ENCODE measurements at regions not wholly inside any gene's neighbourhood (a gene's known extent, or its start where the extent isn't known, plus 50 kb on each side); places are given as distances from the start of the nearest gene placed in this dataset.

DNA sequence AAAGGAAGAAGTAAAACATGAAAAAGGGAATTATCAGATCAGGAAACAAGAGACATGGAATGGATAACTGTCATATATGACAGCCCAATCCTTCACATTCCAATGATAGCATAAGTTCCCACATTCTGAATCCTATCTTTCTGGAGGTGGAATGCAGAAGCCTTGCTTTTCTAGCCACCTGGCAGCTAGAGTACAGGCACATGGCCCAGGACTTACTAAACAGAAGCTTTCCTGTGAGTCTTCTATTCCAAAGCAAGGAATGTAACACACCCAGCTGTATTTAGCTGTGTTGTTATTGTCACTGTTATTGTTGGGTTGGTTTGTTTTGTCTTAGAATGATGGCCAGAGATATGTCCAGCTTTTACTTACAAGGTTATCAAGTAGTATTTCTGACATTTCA is 780.5 kb upstream of the ZNF608 start:
- TF ChIP-seq, protein P1, sequence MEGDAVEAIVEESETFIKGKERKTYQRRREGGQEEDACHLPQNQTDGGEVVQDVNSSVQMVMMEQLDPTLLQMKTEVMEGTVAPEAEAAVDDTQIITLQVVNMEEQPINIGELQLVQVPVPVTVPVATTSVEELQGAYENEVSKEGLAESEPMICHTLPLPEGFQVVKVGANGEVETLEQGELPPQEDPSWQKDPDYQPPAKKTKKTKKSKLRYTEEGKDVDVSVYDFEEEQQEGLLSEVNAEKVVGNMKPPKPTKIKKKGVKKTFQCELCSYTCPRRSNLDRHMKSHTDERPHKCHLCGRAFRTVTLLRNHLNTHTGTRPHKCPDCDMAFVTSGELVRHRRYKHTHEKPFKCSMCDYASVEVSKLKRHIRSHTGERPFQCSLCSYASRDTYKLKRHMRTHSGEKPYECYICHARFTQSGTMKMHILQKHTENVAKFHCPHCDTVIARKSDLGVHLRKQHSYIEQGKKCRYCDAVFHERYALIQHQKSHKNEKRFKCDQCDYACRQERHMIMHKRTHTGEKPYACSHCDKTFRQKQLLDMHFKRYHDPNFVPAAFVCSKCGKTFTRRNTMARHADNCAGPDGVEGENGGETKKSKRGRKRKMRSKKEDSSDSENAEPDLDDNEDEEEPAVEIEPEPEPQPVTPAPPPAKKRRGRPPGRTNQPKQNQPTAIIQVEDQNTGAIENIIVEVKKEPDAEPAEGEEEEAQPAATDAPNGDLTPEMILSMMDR (IDR thresholded peaks at IDR 0.05; ENCODE audit: unreplicated experiment): no peak
- no peaks in the 10 kb centered on the region for H3K36me3 Mint-ChIP-seq (ENCODE audit: insufficient read depth)
- no peaks in the 10 kb centered on the region for H3K9me3 Mint-ChIP-seq (ENCODE audit: low read depth)
- no peak overlapping the region for H3K27ac Mint-ChIP-seq
- H3K4me3 Mint-ChIP-seq (ENCODE audit: low read depth): no peak overlapping the region
- DNase-seq (ENCODE audit: low spot score, unreplicated experiment): no peak
- H3K27me3 Mint-ChIP-seq: no peaks in the 10 kb centered on the region
- peaks cover 8% of the 10 kb centered on the region for H3K4me1 Mint-ChIP-seq (ENCODE audit: low read depth)

- no peaks in the 10 kb centered on the region for H3K36me3 Mint-ChIP-seq (ENCODE audit: insufficient read depth)
- no peaks in the 10 kb centered on the region for H3K27me3 Mint-ChIP-seq
- H3K27ac Mint-ChIP-seq: no peak overlapping the region
- TF ChIP-seq, protein P1 (IDR thresholded peaks at IDR 0.05; ENCODE audit: unreplicated experiment): no peak
- no peak overlapping the region for H3K4me3 Mint-ChIP-seq (ENCODE audit: low read depth)
- H3K9me3 Mint-ChIP-seq (ENCODE audit: low read depth): peaks cover 18% of the 10 kb centered on the region
- no peak for DNase-seq (ENCODE audit: low spot score, unreplicated experiment)
- H3K4me1 Mint-ChIP-seq (ENCODE audit: low read depth): peaks cover 8% of the 10 kb centered on the region
Observed at GRCh38 chr5:125528881-125529280, 782.4 kb upstream of the ZNF608 start.

DNA sequence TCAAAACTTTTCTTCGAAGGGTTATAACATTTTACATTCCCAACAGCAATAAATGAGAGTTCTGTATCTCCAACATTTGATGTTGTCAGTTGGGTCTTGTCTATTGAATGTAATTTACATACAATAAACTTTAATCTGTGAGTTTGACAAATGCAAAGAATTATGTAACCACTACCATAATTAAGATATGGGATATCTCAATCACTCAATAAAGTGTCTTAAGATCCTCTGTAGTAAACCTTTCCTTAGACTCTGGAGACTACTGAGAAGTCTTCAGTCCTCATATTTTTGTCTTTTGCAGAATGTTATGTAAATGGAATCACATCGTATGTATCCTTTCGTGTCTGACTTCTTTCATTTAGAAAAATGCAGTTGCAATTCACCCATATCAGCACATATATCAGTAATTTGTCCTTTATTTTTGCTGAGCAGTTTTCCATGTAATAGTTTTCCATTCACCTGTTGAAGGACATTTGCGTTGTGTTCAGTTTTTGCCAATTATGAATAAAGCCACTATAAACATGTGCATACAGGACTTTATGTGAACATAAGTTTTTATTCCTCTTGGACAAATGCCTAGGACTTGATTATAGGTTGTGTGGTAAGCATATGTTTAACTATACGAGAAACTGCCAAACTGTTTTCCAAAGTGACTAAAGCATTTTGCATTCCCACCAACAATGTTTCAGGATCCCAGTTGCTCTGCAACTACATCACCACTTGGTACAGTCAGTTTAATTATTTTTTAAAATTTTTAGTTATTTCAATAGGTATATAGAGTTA is 784.6 kb upstream of the ZNF608 start:
- Mint-ChIP-seq H3K4me3 (ENCODE audit: low read depth) (no peak overlapping the region), H3K4me1 (ENCODE audit: low read depth) (peaks cover 8% of the 10 kb centered on the region), H3K9me3 (ENCODE audit: low read depth) (peaks cover 22% of the 10 kb centered on the region), H3K36me3 (ENCODE audit: insufficient read depth) (no peaks in the 10 kb centered on the region), H3K27me3 (no peaks in the 10 kb centered on the region), H3K27ac (no peak overlapping the region)
- no peak for DNase-seq (ENCODE audit: low spot score, unreplicated experiment)
- TF ChIP-seq, protein P1 (IDR thresholded peaks at IDR 0.05; ENCODE audit: unreplicated experiment): no peak

- no peaks in the 10 kb centered on the region for H3K27me3 Mint-ChIP-seq
- H3K4me1 Mint-ChIP-seq (ENCODE audit: low read depth): no peaks in the 10 kb centered on the region
- H3K9me3 Mint-ChIP-seq (ENCODE audit: low read depth): peaks cover 28% of the 10 kb centered on the region
- H3K36me3 Mint-ChIP-seq (ENCODE audit: insufficient read depth): peaks cover 5% of the 10 kb centered on the region
- no peak for DNase-seq (ENCODE audit: low spot score, unreplicated experiment)
- no peak overlapping the region for H3K27ac Mint-ChIP-seq
- TF ChIP-seq, protein P1 (IDR thresholded peaks at IDR 0.05; ENCODE audit: unreplicated experiment): no peak
- H3K4me3 Mint-ChIP-seq (ENCODE audit: low read depth): no peak overlapping the region
Observed at GRCh38 chr5:125536095-125536494, 789.7 kb upstream of the ZNF608 start.

DNA sequence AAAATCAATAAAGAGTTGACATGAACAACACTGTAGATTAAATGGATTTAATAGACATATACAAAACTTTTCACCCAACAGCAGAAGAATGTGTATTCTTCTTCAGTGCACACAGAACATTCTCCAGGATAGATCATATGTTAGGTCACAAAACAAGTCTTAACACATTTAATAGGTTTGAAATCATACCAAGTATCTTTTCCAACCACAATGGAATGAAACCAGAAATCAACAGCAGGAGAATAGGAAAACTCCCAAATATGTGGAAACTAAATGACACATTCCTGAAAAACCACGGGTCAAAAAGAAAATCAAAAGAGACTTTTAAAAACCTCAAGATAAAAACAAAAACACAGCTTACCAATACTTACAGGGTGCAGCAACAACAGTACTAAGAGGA is 790.1 kb upstream of the ZNF608 start:
- TF ChIP-seq, protein P1 (IDR thresholded peaks at IDR 0.05; ENCODE audit: unreplicated experiment): no peak
- no peak for DNase-seq (ENCODE audit: low spot score, unreplicated experiment)
- H3K4me1 Mint-ChIP-seq (ENCODE audit: low read depth): no peaks in the 10 kb centered on the region
- peaks cover 28% of the 10 kb centered on the region for H3K9me3 Mint-ChIP-seq (ENCODE audit: low read depth)
- no peak overlapping the region for H3K4me3 Mint-ChIP-seq (ENCODE audit: low read depth)
- peaks cover 5% of the 10 kb centered on the region for H3K36me3 Mint-ChIP-seq (ENCODE audit: insufficient read depth)
- no peaks in the 10 kb centered on the region for H3K27me3 Mint-ChIP-seq
- no peak overlapping the region for H3K27ac Mint-ChIP-seq
